ENCODE measurements at regions not wholly inside any gene's neighbourhood (a gene's known extent, or its start where the extent isn't known, plus 50 kb on each side); places are given as distances from the start of the nearest gene placed in this dataset.

- no peak for TF ChIP-seq CTCF (IDR thresholded peaks at IDR 0.05)
- TF ChIP-seq, protein P1, sequence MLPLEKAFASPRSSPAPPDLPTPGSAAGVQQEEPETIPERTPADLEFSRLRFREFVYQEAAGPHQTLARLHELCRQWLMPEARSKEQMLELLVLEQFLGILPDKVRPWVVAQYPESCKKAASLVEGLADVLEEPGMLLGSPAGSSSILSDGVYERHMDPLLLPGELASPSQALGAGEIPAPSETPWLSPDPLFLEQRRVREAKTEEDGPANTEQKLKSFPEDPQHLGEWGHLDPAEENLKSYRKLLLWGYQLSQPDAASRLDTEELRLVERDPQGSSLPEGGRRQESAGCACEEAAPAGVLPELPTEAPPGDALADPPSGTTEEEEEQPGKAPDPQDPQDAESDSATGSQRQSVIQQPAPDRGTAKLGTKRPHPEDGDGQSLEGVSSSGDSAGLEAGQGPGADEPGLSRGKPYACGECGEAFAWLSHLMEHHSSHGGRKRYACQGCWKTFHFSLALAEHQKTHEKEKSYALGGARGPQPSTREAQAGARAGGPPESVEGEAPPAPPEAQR (CRISPR knock-in tag; IDR thresholded peaks at IDR 0.05) = no peak
- TF ChIP-seq ZNF512 (CRISPR knock-in tag; IDR thresholded peaks at IDR 0.05; ENCODE audit: borderline replicate concordance) = no peak
- no peak for TF ChIP-seq SP1 (CRISPR knock-in tag; conservative IDR thresholded peaks at IDR 0.05)
- TF ChIP-seq NR3C1 (CRISPR knock-in tag; conservative IDR thresholded peaks at IDR 0.05; ENCODE audit: low read depth) = no peak
- TF ChIP-seq, protein P2, sequence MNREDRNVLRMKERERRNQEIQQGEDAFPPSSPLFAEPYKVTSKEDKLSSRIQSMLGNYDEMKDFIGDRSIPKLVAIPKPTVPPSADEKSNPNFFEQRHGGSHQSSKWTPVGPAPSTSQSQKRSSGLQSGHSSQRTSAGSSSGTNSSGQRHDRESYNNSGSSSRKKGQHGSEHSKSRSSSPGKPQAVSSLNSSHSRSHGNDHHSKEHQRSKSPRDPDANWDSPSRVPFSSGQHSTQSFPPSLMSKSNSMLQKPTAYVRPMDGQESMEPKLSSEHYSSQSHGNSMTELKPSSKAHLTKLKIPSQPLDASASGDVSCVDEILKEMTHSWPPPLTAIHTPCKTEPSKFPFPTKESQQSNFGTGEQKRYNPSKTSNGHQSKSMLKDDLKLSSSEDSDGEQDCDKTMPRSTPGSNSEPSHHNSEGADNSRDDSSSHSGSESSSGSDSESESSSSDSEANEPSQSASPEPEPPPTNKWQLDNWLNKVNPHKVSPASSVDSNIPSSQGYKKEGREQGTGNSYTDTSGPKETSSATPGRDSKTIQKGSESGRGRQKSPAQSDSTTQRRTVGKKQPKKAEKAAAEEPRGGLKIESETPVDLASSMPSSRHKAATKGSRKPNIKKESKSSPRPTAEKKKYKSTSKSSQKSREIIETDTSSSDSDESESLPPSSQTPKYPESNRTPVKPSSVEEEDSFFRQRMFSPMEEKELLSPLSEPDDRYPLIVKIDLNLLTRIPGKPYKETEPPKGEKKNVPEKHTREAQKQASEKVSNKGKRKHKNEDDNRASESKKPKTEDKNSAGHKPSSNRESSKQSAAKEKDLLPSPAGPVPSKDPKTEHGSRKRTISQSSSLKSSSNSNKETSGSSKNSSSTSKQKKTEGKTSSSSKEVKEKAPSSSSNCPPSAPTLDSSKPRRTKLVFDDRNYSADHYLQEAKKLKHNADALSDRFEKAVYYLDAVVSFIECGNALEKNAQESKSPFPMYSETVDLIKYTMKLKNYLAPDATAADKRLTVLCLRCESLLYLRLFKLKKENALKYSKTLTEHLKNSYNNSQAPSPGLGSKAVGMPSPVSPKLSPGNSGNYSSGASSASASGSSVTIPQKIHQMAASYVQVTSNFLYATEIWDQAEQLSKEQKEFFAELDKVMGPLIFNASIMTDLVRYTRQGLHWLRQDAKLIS (CRISPR knock-in tag; IDR thresholded peaks at IDR 0.05; ENCODE audit: borderline replicate concordance) = no peak
- TF ChIP-seq JAZF1 (CRISPR knock-in tag; IDR thresholded peaks at IDR 0.05) = no peak
- TF ChIP-seq, protein P3, sequence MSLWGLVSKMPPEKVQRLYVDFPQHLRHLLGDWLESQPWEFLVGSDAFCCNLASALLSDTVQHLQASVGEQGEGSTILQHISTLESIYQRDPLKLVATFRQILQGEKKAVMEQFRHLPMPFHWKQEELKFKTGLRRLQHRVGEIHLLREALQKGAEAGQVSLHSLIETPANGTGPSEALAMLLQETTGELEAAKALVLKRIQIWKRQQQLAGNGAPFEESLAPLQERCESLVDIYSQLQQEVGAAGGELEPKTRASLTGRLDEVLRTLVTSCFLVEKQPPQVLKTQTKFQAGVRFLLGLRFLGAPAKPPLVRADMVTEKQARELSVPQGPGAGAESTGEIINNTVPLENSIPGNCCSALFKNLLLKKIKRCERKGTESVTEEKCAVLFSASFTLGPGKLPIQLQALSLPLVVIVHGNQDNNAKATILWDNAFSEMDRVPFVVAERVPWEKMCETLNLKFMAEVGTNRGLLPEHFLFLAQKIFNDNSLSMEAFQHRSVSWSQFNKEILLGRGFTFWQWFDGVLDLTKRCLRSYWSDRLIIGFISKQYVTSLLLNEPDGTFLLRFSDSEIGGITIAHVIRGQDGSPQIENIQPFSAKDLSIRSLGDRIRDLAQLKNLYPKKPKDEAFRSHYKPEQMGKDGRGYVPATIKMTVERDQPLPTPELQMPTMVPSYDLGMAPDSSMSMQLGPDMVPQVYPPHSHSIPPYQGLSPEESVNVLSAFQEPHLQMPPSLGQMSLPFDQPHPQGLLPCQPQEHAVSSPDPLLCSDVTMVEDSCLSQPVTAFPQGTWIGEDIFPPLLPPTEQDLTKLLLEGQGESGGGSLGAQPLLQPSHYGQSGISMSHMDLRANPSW (CRISPR knock-in tag; conservative IDR thresholded peaks at IDR 0.05; ENCODE audit: low read depth) = no peak
- no peak for TF ChIP-seq USF2 (CRISPR knock-in tag; IDR thresholded peaks at IDR 0.05)
- TF ChIP-seq MYBL2 (CRISPR knock-in tag; IDR thresholded peaks at IDR 0.05) = no peak
Measured at GRCh38 chr14:94989417-94989816, 167.9 kb downstream of the DICER1 start.

Measured in WTC11 (cell line).